Mesodermal cell (in vitro differentiated cells): ENCODE measurements at regions not wholly inside any gene's neighbourhood (a gene's known extent, or its start where the extent isn't known, plus 50 kb on each side); places are given as distances from the start of the nearest gene placed in this dataset.
A peak's percentile ranks its signal among the peaks of the same experiment; 100 is the strongest.
"Not testable (repeated sequence)": the region's sequence is repeated elsewhere in the genome, so short reads cannot be mapped to it uniquely, and the experiment has no call there.

ENCODE experiments used
- H3K27ac ChIP-seq: 2 replicates; pipeline ENCODE4 v1.7.0; 2013; ENCODE audit warnings: mild to moderate bottlenecking, low read depth, low read length, moderate library complexity; ENCODE audit not compliant: severe bottlenecking
- H3K36me3 ChIP-seq: 2 replicates; pipeline ENCODE4 v1.7.1; 2013; ENCODE audit warnings: mild to moderate bottlenecking, low read length, moderate library complexity; ENCODE audit not compliant: control insufficient read depth, insufficient read depth
- H3K4me1 ChIP-seq: one replicate; pipeline ENCODE4 v1.7.1; 2013; ENCODE audit warnings: mild to moderate bottlenecking, low read length; ENCODE audit not compliant: insufficient read depth, control insufficient read depth, poor library complexity, severe bottlenecking
- H3K4me3 ChIP-seq: 2 replicates; pipeline ENCODE4 v1.7.0; 2013; ENCODE audit warnings: low read length, control low read depth, mild to moderate bottlenecking; ENCODE audit not compliant: insufficient read depth, poor library complexity, severe bottlenecking; ENCODE audit errors: extremely low read depth
- H3K9me3 ChIP-seq: 2 replicates; pipeline ENCODE4 v1.7.1; 2013; ENCODE audit warnings: mild to moderate bottlenecking, low read length, moderate library complexity; ENCODE audit not compliant: control insufficient read depth
- WGBS, 2 experiments: methylation state at CpG; one replicate each; pipeline ENCODE4 v1.1.5; 2013; ENCODE audit warnings: missing lambda C conversion rate in 2 of 2; ENCODE audit not compliant: insufficient coverage in 2 of 2; 5-methylcytosine and 5-hydroxymethylcytosine counted together

DNA sequence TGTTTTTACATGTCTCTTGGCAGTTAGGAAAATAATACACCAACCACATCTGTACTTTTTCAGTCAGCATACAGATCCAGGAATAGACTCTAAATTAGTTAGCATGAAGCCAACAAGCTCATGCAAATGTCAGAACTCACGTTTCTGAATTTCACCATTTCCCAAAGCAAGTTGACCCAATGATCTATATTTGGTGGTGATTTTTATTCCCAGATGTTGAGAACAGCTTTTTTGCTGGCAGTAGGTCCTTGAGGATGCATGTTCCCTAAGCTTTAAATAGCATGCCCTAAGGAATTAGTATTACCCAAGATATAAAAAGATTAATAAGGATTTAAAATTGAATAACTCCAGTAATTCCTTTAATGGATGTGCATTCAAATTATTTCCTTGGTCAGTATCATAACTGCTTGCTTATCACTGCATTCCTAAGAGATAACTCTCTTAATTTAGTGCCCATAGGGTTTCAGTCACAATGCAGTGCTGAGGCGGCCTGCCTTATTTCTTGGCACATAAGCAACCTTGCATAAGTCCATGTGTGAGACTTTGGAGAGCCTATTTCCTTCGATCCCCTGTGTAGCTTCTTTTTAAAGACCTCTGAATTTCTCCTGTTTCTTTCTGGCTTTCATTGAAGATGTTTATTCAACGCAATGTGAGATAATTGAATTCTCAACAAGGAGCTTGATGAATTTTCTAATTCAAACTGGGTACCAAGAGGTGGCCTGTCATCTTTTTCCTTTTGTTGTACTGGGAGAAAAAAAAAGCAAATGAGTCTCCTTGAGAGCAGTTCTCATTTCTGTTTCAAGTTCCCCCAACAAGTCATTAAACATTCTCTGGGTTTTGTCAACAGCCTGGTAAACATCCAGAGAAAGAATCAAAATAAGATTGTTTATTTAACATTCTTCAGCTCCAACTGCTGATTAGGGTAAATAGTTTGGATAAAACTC lies 135.3 kb upstream of the MEOX2 start:
- 81 to 85% methylated on average over 2 to 3 of the region's 4 CpGs for WGBS, 2 experiments
- Histone ChIP-seq H3K9me3 (no peaks in the 10 kb centered on the region), H3K27ac (peak overlapping the region; percentile 57), H3K4me3 (no peak overlapping the region), H3K4me1 (peaks cover 8% of the 10 kb centered on the region), H3K36me3 (no peaks in the 10 kb centered on the region)

DNA sequence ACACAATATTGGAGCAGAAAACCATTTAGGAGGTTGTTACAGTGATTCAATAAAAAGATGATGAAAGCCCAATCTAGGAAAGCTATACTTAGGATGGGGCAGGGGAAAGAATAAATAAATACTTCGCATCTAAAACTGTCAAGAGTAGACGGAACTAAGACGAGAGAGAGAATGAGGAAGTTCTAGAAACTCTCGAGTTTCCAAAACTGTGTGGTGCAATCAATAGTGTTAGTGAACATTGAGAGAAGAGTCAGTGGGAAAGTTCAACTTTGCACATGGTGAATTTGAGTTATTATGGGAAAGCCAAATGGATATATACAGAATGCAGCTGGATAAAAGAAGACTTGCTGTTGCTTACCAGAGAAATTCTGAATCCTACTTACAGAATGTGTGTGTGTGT lies 133.8 kb upstream of the MEOX2 start:
- Histone ChIP-seq H3K9me3 (no peaks in the 10 kb centered on the region), H3K4me1 (peaks cover 8% of the 10 kb centered on the region), H3K27ac (no peak overlapping the region), H3K36me3 (no peaks in the 10 kb centered on the region), H3K4me3 (no peak overlapping the region)
- WGBS, 2 experiments = 92 to 94% methylated on average over 4 of the region's 4 CpGs

DNA sequence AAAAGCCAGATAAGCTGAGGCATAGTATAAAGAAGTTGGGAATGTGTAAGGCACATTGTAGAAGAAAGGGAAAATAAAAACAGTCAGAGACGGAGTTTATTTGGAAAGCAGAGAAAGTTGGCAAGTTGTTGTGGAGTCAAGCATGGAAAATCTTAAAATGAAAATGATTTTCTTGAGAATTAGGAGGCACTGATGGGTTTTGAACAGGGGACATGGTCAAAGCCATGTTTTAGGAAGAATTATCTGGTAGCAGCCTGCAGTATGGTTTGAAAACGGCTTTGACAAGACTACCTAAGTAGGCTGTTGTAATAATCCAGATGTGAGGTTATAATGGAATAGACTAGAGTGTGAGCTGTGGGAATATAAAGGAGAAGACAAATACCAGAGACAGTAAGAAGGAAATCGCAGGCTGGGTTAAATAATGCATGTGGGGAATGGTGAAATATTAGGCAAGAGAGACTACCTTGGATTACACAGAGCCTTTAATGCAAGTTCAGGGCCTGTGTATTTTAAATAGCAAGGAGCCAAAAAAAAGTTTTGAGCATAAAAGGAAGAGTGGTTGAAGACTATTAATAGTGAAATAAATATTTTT lies 130.4 kb upstream of the MEOX2 start:
- no peaks in the 10 kb centered on the region for H3K9me3 ChIP-seq
- H3K4me1 ChIP-seq = peaks cover 8% of the 10 kb centered on the region
- H3K4me3 ChIP-seq = no peak overlapping the region
- no peaks in the 10 kb centered on the region for H3K36me3 ChIP-seq
- WGBS, 2 experiments = 94 to 100% methylated on average over 3 of the region's 3 CpGs
- no peak overlapping the region for H3K27ac ChIP-seq

DNA sequence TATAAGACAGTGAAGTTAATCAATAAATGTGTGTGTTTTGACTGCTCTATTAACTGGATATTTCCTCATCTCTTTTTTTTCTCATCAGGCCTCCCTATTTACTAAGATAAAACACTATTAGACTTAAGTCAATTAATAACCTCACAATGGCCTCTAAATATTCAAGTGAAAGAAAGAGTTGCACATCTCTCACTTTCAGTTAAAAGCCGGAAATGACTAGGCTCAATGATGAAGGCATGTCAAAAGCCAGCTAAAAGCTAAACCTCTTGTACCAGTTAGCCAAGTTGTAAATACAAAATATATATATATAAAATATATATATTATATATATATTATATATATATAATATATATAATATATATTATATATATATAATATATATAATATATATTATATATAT lies 127.0 kb upstream of the MEOX2 start:
- H3K4me3 ChIP-seq = no peak overlapping the region
- no CpG with 5 or more reads among the region's 1 CpG for WGBS, 2 experiments
- peaks cover 8% of the 10 kb centered on the region for H3K4me1 ChIP-seq
- no peak overlapping the region for H3K27ac ChIP-seq
- H3K36me3 ChIP-seq = no peaks in the 10 kb centered on the region
- H3K9me3 ChIP-seq = no peaks in the 10 kb centered on the region

DNA sequence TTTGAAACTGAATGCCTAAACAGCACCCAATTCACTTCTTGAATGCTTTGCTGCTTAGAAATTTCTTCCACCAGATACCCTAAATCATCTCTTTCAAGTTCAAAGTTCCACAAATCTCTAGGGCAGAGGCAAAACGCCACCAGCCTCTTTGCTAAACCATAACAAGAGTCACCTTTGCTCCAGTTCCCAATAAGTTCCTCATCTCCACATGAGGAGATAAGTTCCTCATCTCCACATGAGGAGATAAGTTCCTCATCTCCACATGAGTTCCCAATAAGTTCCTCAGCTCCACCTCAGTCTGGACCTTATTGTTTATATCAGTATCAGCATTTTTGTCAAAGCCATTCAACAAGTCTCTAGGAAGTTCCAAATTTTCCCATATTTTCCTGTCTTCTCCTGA lies 123.9 kb upstream of the MEOX2 start:
- WGBS, 2 experiments = 83% methylated on average over 1 of the region's 1 CpG
- H3K27ac ChIP-seq, H3K4me3 ChIP-seq: not testable (repeated sequence)

DNA sequence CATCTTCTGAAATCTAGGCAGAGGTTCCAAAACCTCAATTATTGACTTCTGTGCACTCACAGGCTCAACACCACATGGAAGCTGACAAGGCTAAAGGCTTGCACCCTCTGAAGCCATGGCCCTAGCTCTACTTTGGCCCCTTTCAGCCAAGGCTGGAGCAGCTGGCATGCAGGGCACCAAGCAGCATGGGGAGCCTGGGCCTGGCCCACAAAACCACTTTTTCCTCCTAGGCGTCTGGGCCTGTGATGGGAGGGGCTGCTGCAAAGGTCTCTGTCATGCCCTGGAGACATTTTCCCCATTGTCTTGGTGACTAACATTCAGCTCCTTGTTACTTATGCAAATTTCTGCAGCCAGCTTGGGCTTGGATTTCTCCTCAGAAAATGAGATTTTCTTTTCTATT lies 123.5 kb upstream of the MEOX2 start:
- H3K9me3 ChIP-seq, H3K36me3 ChIP-seq, H3K27ac ChIP-seq, H3K4me1 ChIP-seq, H3K4me3 ChIP-seq: not testable (repeated sequence)
- 75 to 100% methylated on average over 1 of the region's 1 CpG for WGBS, 2 experiments

More for the DNA sequence above, 123.9 kb upstream of the MEOX2 start:
- not testable (repeated sequence) for H3K9me3 ChIP-seq, H3K36me3 ChIP-seq, H3K4me1 ChIP-seq

DNA sequence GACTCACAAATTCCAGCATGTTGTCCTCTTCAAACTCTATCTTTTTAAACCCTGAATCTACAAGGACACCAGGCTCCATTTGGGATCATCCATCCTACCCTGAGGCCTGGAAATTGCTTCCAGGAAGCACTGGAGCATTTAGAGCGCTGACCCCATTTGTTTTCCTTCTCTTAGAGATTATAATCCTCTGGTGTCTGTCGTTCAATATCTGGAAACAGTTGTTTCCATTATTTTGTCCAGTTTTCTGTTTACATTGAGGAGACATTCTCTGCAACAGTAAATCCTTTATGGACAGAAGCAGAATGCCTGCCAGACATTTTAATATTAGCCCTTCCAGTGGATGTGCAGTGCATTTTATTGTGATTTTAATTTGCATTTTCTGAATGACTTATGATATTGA lies 119.4 kb upstream of the MEOX2 start:
- H3K4me1 ChIP-seq = peaks cover 14% of the 10 kb centered on the region
- no peak overlapping the region for H3K4me3 ChIP-seq
- no peaks in the 10 kb centered on the region for H3K36me3 ChIP-seq
- no peak overlapping the region for H3K27ac ChIP-seq
- WGBS, 2 experiments = 100% methylated on average over 1 of the region's 2 CpGs
- H3K9me3 ChIP-seq = no peaks in the 10 kb centered on the region

DNA sequence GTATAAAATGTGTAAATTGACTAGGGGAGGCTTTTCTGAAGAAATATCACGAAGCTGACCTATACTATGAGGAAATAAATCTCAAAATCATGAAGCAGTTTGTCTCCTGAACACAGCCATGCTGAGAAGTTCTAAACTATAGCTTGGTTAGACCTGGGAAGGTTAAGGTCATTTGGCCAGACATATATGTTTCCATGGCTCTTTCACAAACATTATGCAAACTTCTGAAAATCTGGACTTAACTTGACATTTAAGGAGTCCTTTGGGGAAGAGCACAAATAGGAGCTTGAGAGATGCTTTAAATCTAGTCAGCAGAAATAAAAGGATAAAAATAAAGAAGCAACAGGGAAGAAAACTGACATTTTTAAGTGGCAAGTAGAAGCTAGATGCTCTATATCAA lies 115.9 kb upstream of the MEOX2 start:
- 86% methylated on average over 1 of the region's 1 CpG; no CpG with 5 or more reads in 1 of the 2 experiments for WGBS, 2 experiments
- Histone ChIP-seq H3K27ac (peak overlapping the region; percentile 68), H3K4me1 (peaks cover 14% of the 10 kb centered on the region), H3K36me3 (no peaks in the 10 kb centered on the region), H3K9me3 (no peaks in the 10 kb centered on the region), H3K4me3 (no peak overlapping the region)

DNA sequence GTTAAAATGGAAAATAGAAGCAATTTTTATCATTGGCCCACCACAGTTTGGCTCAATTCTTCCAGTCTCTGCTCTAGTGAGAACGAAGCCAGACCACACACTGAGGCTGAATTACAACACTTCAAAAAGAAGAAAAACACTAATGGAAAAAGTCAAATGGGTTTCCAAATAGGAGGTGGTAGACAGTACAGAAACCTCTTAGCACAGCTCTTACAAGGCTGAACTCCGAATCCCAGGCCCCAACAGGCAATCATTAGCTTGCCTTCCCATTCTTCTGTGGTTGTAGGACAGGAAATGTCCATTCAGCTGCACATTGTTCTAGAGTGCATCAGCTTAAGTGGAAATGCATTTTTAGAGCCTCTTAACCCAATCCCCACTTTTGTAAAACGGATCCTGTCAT lies 115.1 kb upstream of the MEOX2 start:
- 100% methylated on average over 1 of the region's 3 CpGs; no CpG with 5 or more reads in 1 of the 2 experiments for WGBS, 2 experiments
- Histone ChIP-seq H3K4me3 (no peak overlapping the region), H3K36me3 (no peaks in the 10 kb centered on the region), H3K4me1 (peaks cover 14% of the 10 kb centered on the region), H3K9me3 (no peaks in the 10 kb centered on the region), H3K27ac (peak overlapping the region; percentile 68)

DNA sequence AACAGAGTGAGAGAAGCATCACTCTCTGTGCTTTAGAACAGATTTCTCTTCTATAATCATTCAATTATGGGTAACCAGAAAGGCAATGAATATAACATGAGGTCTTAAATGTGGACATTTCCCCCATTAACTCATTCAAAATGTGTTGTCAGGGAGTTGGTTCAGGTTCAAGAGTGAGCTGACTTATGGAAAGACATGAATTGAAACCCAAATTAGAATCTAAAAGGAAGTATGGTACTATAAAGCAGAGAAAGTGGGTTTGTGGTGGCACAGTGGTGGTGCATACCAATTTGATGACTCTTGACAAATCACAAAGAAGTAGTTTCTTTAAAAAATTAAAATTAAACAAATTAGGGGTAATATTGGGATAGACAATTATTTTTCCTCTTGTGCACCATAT lies 114.6 kb upstream of the MEOX2 start:
- Histone ChIP-seq H3K9me3 (no peaks in the 10 kb centered on the region), H3K27ac (no peak overlapping the region), H3K4me1 (peaks cover 12% of the 10 kb centered on the region), H3K36me3 (no peaks in the 10 kb centered on the region), H3K4me3 (no peak overlapping the region)

DNA sequence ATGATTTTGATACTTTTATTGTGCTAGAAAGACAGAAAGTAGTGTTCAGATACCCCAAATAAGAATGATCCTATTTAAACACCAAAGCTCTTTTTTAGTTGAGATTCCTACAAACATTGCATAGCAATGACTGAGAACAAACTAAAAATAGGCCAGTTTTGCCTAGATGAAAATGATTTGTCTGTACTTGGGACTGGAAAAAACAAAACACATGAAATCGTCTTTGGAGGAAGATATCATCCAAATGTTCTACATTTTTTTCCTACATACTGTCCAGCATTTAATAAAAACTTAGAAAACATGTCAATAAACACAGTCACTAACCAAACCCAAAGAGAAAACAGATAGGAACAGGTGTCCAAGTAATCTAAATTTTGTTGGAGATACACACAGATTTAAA lies 111.6 kb upstream of the MEOX2 start:
- WGBS, 2 experiments = no CpG with 5 or more reads among the region's 1 CpG

More for the DNA sequence above, 111.6 kb upstream of the MEOX2 start:
- Histone ChIP-seq H3K9me3 (no peaks in the 10 kb centered on the region), H3K4me3 (no peak overlapping the region), H3K4me1 (peaks cover 11% of the 10 kb centered on the region), H3K36me3 (no peaks in the 10 kb centered on the region), H3K27ac (no peak overlapping the region)
